SK-N-MC (cell line): ENCODE measurements at regions not wholly inside any gene's neighbourhood (a gene's known extent, or its start where the extent isn't known, plus 50 kb on each side); places are given as distances from the start of the nearest gene placed in this dataset.

Experiments
- EZH2 ChIP-seq: fragments of 200-600 bp; sonication (generic); IDR thresholded peaks from one replicate; pipeline ENCODE4 v1.6.1; 2017; ENCODE audit warnings: antibody characterized with exemption
- FOXP2 ChIP-seq: optimal IDR thresholded peaks from 2 replicates; pipeline ENCODE3; 2011; ENCODE audit warnings: mild to moderate bottlenecking, moderate library complexity; ENCODE audit not compliant: insufficient read depth; ENCODE audit errors: extremely low read length, control extremely low read depth
- POLR2AphosphoS5 ChIP-seq: IDR thresholded peaks from 2 replicates; pipeline ENCODE4 v1.6.1; 2012; ENCODE audit warnings: mild to moderate bottlenecking, low read depth, low read length, borderline replicate concordance

GRCh38 chr21:35682904-35683549 is 377.3 kb downstream of the SETD4 start:
- TF ChIP-seq EZH2 = no peak
- no peak for TF ChIP-seq POLR2AphosphoS5
- no peak for TF ChIP-seq FOXP2
